PFSK-1 (cell line): ENCODE measurements at regions not wholly inside any gene's neighbourhood (a gene's known extent, or its start where the extent isn't known, plus 50 kb on each side); places are given as distances from the start of the nearest gene placed in this dataset.

Experiments
- POLR2AphosphoS5 ChIP-seq: IDR thresholded peaks from 2 replicates; pipeline ENCODE4 v1.6.1; 2012; ENCODE audit warnings: low read depth, mild to moderate bottlenecking, control low read depth, low read length, moderate library complexity
- TAF1 ChIP-seq: IDR thresholded peaks from 2 replicates; pipeline ENCODE4 v1.6.1; 2012; ENCODE audit warnings: low read length, control low read depth, borderline replicate concordance; ENCODE audit not compliant: insufficient read depth

GRCh38 chr7:101693498-101694091 is 64.5 kb upstream of the MYL10 start:
- no peak for TF ChIP-seq POLR2AphosphoS5
- no peak for TF ChIP-seq TAF1
